ENCODE measurements at regions not wholly inside any gene's neighbourhood (a gene's known extent, or its start where the extent isn't known, plus 50 kb on each side); places are given as distances from the start of the nearest gene placed in this dataset.

- no peak for TF ChIP-seq ZFX (IDR thresholded peaks at IDR 0.05; ENCODE audit: borderline replicate concordance)
- TF ChIP-seq, protein P1, sequence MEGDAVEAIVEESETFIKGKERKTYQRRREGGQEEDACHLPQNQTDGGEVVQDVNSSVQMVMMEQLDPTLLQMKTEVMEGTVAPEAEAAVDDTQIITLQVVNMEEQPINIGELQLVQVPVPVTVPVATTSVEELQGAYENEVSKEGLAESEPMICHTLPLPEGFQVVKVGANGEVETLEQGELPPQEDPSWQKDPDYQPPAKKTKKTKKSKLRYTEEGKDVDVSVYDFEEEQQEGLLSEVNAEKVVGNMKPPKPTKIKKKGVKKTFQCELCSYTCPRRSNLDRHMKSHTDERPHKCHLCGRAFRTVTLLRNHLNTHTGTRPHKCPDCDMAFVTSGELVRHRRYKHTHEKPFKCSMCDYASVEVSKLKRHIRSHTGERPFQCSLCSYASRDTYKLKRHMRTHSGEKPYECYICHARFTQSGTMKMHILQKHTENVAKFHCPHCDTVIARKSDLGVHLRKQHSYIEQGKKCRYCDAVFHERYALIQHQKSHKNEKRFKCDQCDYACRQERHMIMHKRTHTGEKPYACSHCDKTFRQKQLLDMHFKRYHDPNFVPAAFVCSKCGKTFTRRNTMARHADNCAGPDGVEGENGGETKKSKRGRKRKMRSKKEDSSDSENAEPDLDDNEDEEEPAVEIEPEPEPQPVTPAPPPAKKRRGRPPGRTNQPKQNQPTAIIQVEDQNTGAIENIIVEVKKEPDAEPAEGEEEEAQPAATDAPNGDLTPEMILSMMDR (IDR thresholded peaks at IDR 0.05) = no peak
Measured at GRCh38 chr4:107299646-107300045, 263.5 kb upstream of the DKK2 start.

All from 22Rv1 (cell line).